ENCODE measurements at regions not wholly inside any gene's neighbourhood (a gene's known extent, or its start where the extent isn't known, plus 50 kb on each side); places are given as distances from the start of the nearest gene placed in this dataset.
A peak's percentile ranks its signal among the peaks of the same experiment; 100 is the strongest.

DNA sequence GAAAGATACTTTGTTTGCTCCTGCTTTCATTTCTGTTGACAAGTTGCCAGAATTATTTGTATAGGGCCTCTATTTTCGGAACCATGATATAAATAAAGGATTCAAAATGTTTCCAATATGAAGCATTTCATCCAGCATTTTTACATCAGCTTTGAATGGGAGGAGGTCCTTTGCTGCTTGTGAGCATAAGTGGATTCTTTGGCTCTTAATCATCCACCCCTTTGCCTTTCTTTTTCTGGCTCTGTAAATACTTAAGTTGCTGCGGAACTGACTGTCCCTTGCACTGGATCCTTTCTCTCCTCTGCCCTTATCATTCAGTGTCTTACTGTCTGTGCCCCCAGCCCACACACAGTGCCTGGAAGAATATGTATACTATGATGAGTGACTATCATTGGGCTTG is 357.3 kb upstream of the RGS6 start:
- DNase-seq (ENCODE audit: low spot score) = no peak

DNA sequence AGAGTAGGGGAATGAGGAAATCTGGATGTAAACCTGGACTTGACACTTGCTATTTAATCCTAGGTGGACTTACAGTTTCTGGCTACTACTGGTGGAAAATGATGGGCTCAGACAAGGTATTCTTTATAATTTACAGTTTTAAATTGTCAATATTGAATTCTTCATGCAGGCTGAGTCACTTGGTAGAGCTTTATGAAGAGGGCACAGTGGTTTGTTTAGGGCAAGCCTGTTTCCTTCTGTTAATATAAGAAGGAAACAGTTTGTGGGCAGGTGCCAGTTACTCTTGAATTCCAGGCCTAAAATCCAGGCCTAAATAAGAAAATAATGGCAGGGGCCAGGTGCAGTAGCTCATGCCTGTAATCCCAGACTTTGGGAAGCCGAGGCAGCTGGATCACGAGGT is 355.8 kb upstream of the RGS6 start:
- no peak for DNase-seq (ENCODE audit: low spot score)

DNA sequence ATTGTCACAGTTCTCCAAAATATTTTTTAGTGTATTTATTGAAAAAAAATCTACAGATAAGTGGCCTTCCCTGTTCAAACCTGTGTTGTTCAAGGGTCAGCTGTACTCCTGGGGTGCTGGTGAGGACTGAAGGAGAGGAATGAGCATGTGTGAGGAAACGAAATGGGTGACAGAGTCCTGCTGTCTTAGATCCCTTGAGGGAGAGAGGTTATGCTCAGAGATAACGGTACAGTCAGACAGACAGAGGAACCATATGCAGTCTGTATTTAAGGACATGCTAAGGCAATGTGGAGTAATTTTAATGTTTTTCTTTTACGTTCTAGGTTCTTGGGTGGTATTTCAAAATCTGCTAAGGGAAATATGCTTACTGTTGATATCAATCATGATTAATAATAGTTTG is 352.9 kb upstream of the RGS6 start:
- no peak for DNase-seq (ENCODE audit: low spot score)

DNA sequence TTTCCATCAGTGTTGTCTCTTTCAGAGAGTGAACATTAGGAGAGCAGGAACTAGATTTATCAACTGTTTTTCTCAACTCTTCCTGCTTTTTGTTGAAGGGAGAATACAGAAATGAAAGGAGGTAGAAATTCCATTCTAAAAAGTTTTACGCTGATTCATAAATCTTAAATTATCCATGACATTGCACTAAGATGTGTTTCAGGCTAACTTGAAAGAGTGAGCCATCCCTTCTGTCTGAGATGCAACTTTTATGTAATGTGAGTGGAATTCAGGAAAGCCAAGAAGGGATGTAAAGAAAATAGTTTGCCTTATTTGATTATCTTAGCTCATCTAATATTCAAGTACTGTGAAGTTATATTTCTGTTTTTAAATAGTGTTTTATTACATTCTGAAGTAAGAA is 349.5 kb upstream of the RGS6 start:
- no peak for DNase-seq (ENCODE audit: low spot score)

DNA sequence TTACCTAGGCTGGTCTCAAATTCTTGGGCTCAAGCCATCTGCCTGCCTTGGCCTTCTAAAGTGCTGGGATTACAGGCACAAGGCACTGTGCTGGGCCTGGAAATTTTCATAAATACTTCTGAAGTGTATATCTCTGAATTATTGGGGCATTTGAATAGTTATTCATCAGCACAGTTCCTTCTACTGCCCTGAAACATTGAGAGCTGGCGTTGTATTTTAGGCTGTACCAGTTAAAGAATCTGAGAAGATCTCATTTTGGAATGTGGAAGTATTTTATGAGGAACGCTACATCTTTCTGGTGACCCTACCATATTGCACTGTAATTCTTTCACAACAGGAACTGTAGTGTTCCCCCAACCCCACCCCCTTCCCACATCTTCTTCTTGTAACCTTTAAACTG is 349.0 kb upstream of the RGS6 start:
- DNase-seq (ENCODE audit: low spot score) = no peak

- DNase-seq (ENCODE audit: low spot score) = no peak
Observed at GRCh38 chr14:71583705-71584104, 348.5 kb upstream of the RGS6 start.

DNA sequence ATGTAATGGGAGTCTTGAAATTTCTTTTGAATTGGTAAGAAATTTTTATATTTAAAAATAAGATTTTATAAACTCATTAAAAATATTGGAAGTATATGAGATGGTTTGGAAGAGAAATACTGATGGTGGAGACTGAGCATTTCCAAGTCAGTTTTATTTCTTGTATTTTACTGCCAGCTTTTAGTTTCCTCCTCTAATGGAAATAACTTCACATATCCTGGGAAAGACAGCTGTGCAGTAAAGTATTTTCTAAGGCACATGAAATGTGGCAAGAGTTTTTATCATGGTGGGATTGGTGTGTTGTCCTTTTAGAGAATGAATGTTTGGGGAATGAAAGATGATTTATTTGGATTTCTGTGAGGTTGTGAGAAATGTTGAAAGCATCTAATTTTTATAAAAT is 346.9 kb upstream of the RGS6 start:
- DNase-seq (ENCODE audit: low spot score) = no peak

DNA sequence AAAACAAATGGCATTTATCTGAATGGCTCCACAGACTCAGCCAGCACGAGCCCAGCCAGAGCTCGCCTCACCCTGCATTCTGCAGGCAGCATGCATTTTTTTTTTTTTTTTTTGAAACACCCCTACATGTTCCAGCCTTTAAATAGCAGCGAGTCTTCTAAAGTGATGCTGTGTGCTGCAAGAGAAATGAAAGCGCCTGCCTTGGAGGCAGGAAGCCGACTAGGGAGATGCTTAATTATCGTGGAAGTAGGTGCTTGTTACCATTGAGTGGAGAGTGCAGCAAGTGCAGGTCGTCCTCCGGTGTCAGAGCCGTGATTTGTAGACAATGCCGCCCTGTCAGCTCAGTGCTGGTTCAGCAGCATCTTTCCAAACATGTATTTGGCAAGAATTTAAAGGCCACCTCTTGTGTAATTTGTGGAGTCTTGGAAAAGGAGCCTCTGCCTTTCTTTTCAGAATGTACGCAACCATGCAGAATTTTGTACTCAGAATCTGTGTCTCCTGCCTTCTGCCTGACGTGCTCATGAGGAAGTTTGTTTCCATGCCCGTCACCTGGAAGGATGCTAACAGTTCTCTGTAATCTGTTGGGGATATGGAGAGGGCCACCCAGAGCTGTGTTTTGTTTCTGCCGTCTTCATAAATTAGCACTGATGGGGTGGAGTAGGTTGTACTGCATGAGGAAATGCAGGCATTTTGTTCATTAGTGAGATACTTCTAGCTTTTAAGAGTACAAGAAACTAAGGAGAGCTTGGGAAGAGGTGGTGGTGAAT is 345.9 kb upstream of the RGS6 start:
- no peak for DNase-seq (ENCODE audit: low spot score)

DNA sequence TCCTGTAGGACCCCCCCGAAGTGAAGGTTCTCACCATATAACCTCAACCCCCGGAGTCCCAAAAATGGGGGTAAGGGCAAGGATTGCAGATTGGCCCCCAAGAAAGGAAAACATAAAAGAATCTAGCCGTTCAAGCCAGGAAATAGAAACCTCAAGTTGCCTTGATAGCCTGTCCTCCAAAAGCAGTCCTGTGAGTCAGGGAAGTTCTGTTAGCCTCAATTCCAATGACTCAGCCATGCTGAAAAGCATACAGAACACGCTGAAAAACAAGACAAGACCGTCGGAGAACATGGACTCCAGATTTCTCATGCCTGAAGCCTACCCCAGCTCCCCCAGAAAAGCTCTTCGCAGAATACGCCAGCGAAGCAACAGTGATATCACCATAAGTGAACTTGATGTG is 344.2 kb upstream of the RGS6 start:
- DNase-seq (ENCODE audit: low spot score) = no peak

GRCh38 chr14:71588576-71589215 is 343.5 kb upstream of the RGS6 start:
- no peak for DNase-seq (ENCODE audit: low spot score)

DNA sequence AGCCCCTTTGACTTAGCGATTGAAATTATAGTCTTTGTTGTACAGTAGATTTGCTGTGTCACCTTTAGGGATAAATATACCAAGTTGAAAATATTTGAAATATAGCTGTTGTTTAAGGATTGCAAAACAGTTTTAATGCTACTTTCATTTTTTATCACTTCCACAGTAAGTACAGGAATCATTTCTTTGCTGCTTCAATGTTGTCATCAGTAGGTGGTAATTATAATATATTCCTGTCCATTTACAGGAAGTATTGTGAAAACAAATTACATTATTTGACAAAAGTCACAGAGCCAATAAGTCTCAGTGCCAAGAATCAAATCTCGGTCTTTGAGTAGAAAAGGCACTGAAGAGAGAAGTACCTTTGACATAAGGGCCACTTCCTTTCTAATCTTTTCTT is 342.6 kb upstream of the RGS6 start:
- no peak for DNase-seq (ENCODE audit: low spot score)

GRCh38 chr14:71590131-71590530 is 342.1 kb upstream of the RGS6 start:
- DNase-seq (ENCODE audit: low spot score) = no peak

DNA sequence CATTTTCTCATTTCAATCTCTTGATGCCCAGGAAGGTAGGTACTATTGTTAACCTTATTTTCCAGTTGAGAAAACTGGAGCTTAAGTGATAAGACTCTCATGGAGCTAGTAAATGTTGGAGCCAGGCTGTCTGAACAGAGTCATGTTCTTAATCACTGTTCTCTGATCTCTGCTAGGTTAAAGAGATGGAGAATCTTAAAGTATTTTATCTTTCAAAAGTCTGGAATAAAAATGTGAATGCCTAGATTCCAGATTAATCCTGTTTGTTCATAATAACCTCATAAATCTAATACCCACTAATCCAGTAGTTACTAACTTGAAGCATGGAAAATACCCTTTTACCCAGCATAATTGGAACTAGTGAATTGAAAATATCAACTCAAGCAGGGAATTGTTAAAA is 341.0 kb upstream of the RGS6 start:
- no peak for DNase-seq (ENCODE audit: low spot score)

DNA sequence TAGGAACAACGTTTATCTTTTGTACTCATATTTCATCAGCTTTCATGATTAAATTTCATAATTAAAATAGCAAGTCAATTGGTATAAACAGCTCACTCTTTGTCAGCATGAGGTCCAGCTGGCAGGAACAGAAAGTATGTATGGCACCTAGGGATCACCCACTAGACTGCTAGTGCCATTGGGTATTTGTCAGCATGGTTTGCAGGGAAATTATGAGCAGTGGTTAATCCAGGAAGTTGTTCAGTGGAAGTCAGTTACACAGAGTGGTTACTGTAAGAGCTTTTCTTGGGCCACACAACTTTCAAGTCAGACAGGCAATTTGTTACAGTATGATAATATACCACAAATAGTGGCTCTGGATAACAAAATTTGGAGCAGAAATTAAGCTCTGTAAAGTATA is 340.3 kb upstream of the RGS6 start:
- peak; percentile 16 for DNase-seq (ENCODE audit: low spot score)

GRCh38 chr14:71592361-71592760 is 339.9 kb upstream of the RGS6 start:
- DNase-seq (ENCODE audit: low spot score) = no peak

- DNase-seq (ENCODE audit: low spot score) = no peak
Observed at GRCh38 chr14:71593966-71594365, 338.3 kb upstream of the RGS6 start.

- no peak for DNase-seq (ENCODE audit: low spot score)
Observed at GRCh38 chr14:71594821-71595220, 337.4 kb upstream of the RGS6 start.

- DNase-seq (ENCODE audit: low spot score) = no peak
Observed at GRCh38 chr14:71595441-71595840, 336.8 kb upstream of the RGS6 start.

DNA sequence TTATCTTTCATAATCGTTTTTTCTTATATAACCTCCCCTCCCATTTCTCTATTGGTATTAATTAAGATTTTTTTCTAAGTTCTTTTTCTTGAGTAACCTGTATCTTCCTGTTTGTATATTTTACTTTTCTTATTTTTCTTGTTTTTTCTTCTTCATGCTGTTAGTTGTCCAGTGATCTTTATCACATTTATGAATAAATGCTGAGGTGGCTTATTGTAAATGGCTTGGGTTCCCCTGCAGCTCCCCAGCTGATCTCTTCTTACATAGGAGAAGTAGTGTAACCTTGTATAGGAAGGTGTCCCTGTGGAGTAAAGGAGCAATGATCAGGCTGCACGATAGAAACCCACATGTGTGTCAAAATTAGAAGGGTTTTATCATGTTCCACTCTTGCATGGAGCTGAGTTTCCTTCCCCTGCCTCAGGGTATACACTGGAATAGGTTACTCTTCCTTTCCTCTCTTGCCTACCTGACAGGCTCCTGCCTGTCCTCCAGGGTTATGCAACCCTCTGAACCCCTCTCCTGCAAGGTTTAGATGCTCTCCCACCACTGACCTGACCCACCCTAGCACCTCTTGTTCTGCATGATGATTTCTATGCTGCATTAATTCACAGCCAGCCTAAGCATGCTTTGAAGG is 334.8 kb upstream of the RGS6 start:
- no peak for DNase-seq (ENCODE audit: low spot score)

DNA sequence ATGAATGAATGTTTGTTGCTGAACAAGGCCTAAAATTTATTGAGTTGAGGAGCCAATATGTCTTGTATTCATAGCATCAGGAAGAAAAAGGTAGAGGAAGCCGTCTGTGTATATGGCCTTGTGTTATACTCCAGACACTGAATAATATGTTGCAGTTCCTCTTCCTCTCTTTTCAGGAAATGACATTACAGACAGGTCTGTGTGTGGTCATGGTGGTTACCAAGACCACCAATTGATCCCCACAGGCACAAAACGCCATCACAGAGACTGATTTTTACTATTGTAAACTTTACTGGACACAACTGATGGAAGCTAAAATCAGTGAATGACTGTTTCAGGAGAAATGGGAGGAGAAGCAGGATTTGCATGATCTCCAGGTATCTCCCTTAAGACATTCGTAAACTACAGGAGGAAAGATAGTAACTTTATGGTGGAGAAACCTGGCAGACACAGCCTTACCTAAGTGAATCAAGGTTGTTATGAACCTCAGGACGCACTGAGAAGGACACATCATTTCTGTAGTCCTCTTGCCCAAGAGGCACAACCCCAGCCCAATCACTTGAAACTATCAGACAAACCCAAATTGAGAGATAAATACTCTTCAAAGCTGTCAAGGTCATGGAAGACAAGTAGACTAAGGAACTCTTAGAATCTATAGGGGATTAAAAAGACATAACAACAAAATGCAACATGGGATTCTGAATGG is 334.1 kb upstream of the RGS6 start:
- no peak for DNase-seq (ENCODE audit: low spot score)

DNA sequence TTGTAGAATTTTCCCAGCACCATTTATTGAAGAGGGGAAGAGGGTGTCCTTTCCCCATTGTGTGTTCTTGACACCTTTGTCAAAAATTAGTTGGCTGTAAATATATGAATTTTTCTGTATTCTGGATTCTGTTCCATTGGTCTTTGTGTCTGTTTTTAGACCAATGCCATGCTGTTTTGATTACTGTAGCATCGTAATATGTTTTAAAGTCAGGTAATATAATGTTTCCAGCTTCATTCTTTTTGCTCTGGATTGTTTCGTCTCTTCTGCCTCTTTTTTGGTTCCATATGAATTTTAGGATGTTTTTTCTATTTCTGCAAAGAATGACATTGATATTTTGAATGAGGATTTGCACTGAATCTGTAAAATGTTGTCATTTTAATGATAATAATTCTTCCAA is 331.9 kb upstream of the RGS6 start:
- no peak for DNase-seq (ENCODE audit: low spot score)

- no peak for DNase-seq (ENCODE audit: low spot score)
Observed at GRCh38 chr14:71602524-71602923, 329.7 kb upstream of the RGS6 start.

- no peak for DNase-seq (ENCODE audit: low spot score)
Observed at GRCh38 chr14:71604231-71604630, 328.0 kb upstream of the RGS6 start.
